Kidney (tissue), 13 donors: ENCODE measurements at regions not wholly inside any gene's neighbourhood (a gene's known extent, or its start where the extent isn't known, plus 50 kb on each side); places are given as distances from the start of the nearest gene placed in this dataset.
A peak's percentile ranks its signal among the peaks of the same experiment; 100 is the strongest.

ENCODE experiments used
- DNase-seq, 5 donors: peaks; one replicate each; pipeline ENCODE4 v3.0.0-alpha.2; 2013 to 2020
- FAIRE-seq: peaks from 2 replicates; lab custom pipeline; 2012; peaks lifted over from hg19 to GRCh38; lab: Jason Lieb, UNC
- H3K27ac ChIP-seq, 2 donors: one replicate each; pipeline ENCODE4 v1.7.0; 2013; ENCODE audit warnings: low read depth in 2 of 2, low read length in 2 of 2, inconsistent platforms in 1 of 2
- H3K27me3 ChIP-seq: one replicate; pipeline ENCODE4 v1.7.1; 2013; ENCODE audit warnings: low read length, inconsistent platforms; ENCODE audit not compliant: control insufficient read depth, insufficient read depth
- H3K36me3 ChIP-seq, 3 donors: one replicate each; pipeline versions ENCODE4 v1.7.0 to v1.7.1; 2013; ENCODE audit warnings: low read length in 3 of 3, control low read depth in 1 of 3, inconsistent platforms in 1 of 3; ENCODE audit not compliant: insufficient read depth in 3 of 3, control insufficient read depth in 2 of 3
- H3K4me1 ChIP-seq, 3 donors: one replicate each; pipeline versions ENCODE4 v1.7.0 to v1.7.1; 2013; ENCODE audit warnings: low read length in 3 of 3, inconsistent platforms in 1 of 3, low read depth in 1 of 3; ENCODE audit not compliant: control insufficient read depth in 2 of 3, insufficient read depth in 2 of 3
- H3K4me3 ChIP-seq, 3 donors: one replicate each; pipeline versions ENCODE4 v1.7.0 to v1.8.1; 2013; ENCODE audit warnings: low read length in 3 of 3, control low read depth in 1 of 3, inconsistent platforms in 1 of 3
- H3K9ac ChIP-seq, 3 donors: one replicate each; pipeline versions ENCODE4 v1.7.0 to v1.7.1; 2013; ENCODE audit warnings: low read length in 3 of 3, control low read depth in 1 of 3, inconsistent platforms in 1 of 3
- H3K9me3 ChIP-seq, 3 donors: one replicate each; pipeline versions ENCODE4 v1.7.0 to v1.7.1; 2013; ENCODE audit warnings: low read length in 3 of 3, control low read depth in 1 of 3, inconsistent platforms in 1 of 3; ENCODE audit not compliant: control insufficient read depth in 2 of 3, insufficient read depth in 1 of 3
- intact Hi-C: fragments of 100-400 bp; cut with DNase I; formaldehyde crosslinking; loops from one replicate; pipeline ENCODE4 v1.11.1; 2022
- TF ChIP-seq, protein P1 (sequence below): IDR thresholded peaks from 3 replicates; pipeline ENCODE4 v1.5.1; 2012; ENCODE audit warnings: mild to moderate bottlenecking, moderate library complexity, borderline replicate concordance; ENCODE audit not compliant: insufficient read depth; ENCODE audit errors: extremely low read depth
- donor health status: control.
- donor health status: control.
- donor health status: control.
- donor health status: control.
- donor health status: control.
- donor health status: DM: yes; HTN: yes; CAD: no.
- donor health status: Normal renal cell carcinoma (clear cell type).

DNA sequence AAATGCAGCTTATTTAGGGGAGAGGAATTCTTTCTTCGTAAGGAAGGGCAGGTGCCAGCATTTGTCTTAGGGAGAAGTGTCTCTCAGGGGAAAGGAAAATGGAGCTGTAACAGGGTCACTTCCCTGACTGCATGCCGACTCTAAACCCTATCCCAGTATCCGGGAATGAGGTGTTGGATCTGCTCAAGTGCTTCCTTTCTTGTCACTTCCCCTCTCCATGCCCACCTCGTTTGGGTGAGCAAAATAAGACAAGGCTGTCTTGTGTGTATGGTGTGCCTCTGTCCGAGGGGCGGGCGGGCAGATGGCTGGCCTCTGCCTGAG is 230.1 kb upstream of the TPM1 start:
- DNase-seq (no peak), FAIRE-seq (no peak)
- H3K36me3 ChIP-seq: peaks cover 0 to 33% (median 13%) of the 10 kb centered on the region in 3 donors
- H3K9me3 ChIP-seq: no peaks in the 10 kb centered on the region
- peaks cover 0 to 7% (median 4%) of the 10 kb centered on the region in 3 donors for H3K4me1 ChIP-seq
- no peak overlapping the region for H3K27ac ChIP-seq
- no peaks in the 10 kb centered on the region for H3K27me3 ChIP-seq
- H3K9ac ChIP-seq: no peak overlapping the region
- intact Hi-C loops: no loop called here
- TF ChIP-seq, protein P1, sequence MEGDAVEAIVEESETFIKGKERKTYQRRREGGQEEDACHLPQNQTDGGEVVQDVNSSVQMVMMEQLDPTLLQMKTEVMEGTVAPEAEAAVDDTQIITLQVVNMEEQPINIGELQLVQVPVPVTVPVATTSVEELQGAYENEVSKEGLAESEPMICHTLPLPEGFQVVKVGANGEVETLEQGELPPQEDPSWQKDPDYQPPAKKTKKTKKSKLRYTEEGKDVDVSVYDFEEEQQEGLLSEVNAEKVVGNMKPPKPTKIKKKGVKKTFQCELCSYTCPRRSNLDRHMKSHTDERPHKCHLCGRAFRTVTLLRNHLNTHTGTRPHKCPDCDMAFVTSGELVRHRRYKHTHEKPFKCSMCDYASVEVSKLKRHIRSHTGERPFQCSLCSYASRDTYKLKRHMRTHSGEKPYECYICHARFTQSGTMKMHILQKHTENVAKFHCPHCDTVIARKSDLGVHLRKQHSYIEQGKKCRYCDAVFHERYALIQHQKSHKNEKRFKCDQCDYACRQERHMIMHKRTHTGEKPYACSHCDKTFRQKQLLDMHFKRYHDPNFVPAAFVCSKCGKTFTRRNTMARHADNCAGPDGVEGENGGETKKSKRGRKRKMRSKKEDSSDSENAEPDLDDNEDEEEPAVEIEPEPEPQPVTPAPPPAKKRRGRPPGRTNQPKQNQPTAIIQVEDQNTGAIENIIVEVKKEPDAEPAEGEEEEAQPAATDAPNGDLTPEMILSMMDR: no peak
- H3K4me3 ChIP-seq: no peak overlapping the region

- DNase-seq: peak in 1 of 5 donors; percentile 21
- H3K27ac ChIP-seq: no peak overlapping the region
- intact Hi-C loops: no loop called here
- no peak overlapping the region for H3K9ac ChIP-seq
- TF ChIP-seq, protein P1: no peak
- peaks cover 0 to 24% (median 11%) of the 10 kb centered on the region in 3 donors for H3K4me1 ChIP-seq
- H3K27me3 ChIP-seq: no peaks in the 10 kb centered on the region
- H3K9me3 ChIP-seq: no peaks in the 10 kb centered on the region
- no peak for FAIRE-seq
- H3K36me3 ChIP-seq: peaks cover 0 to 18% (median 2%) of the 10 kb centered on the region in 3 donors
- no peak overlapping the region for H3K4me3 ChIP-seq
Observed at GRCh38 chr15:62816342-62817069, 226.0 kb upstream of the TPM1 start.

DNA sequence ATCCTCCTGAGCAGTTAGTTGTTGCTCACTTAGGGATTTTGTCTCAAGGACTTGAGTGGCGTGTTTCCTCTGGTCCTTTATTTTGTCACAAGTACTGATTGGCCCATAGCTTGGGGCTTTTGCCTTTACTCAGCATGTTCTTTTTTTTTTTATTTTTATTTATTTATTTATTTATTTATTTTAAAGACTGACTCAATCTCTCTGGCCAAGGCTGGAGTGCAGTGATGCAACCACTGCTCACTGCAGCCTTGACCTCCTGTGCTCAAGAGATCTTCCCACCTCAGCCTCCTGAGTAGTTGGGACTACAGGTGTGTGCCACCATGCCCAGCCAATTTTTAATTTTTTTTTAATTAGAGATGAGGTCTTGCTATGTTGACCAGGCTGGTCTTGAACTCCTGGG is 223.9 kb upstream of the TPM1 start:
- no peak overlapping the region for H3K27ac ChIP-seq
- TF ChIP-seq, protein P1: no peak
- H3K4me3 ChIP-seq: no peak overlapping the region
- peaks cover 0 to 9% (median 2%) of the 10 kb centered on the region in 3 donors for H3K36me3 ChIP-seq
- FAIRE-seq: no peak
- no peaks in the 10 kb centered on the region for H3K27me3 ChIP-seq
- H3K4me1 ChIP-seq: peaks cover 0 to 40% (median 14%) of the 10 kb centered on the region in 3 donors
- no peak overlapping the region for H3K9ac ChIP-seq
- intact Hi-C loops: no loop called here
- no peak for DNase-seq
- H3K9me3 ChIP-seq: no peaks in the 10 kb centered on the region
